B cell (primary cell): ENCODE measurements at regions not wholly inside any gene's neighbourhood (a gene's known extent, or its start where the extent isn't known, plus 50 kb on each side); places are given as distances from the start of the nearest gene placed in this dataset.

ENCODE experiments used
- EZH2 ChIP-seq: IDR thresholded peaks from 2 replicates; pipeline ENCODE4 v1.6.1; 2012; ENCODE audit warnings: borderline replicate concordance, low read depth, mild to moderate bottlenecking, moderate library complexity, low read length; ENCODE audit not compliant: insufficient read depth, poor library complexity, severe bottlenecking
- TF ChIP-seq, protein P1 (sequence below): fragments of 200-600 bp; IDR thresholded peaks from one replicate; pipeline ENCODE4 v1.8.0; 2022; ENCODE audit warnings: antibody characterized with exemption, mild to moderate bottlenecking

DNA sequence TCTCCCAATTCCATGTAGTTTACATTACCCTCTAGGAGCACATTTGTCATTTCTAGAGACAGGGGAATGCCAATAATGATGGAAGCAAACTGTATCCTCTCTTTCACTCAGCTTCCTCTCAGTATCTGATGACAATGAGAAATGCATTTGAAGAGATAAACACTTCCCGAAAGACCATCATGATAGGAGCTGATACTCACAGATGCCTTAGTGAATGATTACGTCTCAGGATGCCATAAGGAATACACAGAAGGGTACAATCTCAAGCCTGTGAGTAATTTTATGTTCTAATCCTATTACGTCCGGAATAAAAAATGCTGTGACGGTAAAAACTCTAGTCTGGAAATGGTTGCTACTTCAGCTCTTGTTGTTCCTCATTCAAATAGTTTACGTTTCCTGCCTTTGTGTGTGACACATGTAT lies 663.8 kb upstream of the MIR17HG start:
- TF ChIP-seq, protein P1, sequence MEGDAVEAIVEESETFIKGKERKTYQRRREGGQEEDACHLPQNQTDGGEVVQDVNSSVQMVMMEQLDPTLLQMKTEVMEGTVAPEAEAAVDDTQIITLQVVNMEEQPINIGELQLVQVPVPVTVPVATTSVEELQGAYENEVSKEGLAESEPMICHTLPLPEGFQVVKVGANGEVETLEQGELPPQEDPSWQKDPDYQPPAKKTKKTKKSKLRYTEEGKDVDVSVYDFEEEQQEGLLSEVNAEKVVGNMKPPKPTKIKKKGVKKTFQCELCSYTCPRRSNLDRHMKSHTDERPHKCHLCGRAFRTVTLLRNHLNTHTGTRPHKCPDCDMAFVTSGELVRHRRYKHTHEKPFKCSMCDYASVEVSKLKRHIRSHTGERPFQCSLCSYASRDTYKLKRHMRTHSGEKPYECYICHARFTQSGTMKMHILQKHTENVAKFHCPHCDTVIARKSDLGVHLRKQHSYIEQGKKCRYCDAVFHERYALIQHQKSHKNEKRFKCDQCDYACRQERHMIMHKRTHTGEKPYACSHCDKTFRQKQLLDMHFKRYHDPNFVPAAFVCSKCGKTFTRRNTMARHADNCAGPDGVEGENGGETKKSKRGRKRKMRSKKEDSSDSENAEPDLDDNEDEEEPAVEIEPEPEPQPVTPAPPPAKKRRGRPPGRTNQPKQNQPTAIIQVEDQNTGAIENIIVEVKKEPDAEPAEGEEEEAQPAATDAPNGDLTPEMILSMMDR = no peak
- TF ChIP-seq EZH2 = no peak
